K562 (cell line): ENCODE measurements at regions not wholly inside any gene's neighbourhood (a gene's known extent, or its start where the extent isn't known, plus 50 kb on each side); places are given as distances from the start of the nearest gene placed in this dataset.
A peak's percentile ranks its signal among the peaks of the same experiment; 100 is the strongest.

Experiments
- ATAC-seq: fragments of 200-7000 bp; cut with Tn5 transposase; 3 replicates; pipeline ENCODE4 v1.9.1; 2020; ENCODE audit warnings: moderate library complexity
- BruUV-seq: library from RNA; stranded (reverse); fragments of 400-500 nt; replicated peaks from 2 replicates; lab custom pipeline; 2021; lab: Mats Ljungman, UMichigan
- CTCF ChIA-PET: fragments of 300-600 bp; formaldehyde crosslinking; extraction: SDS; loops from one replicate; lab custom pipeline; 2021; ENCODE audit warnings: low intra/inter-chr PET ratio; lab: Yijun Ruan, JAX
- POLR2A ChIA-PET: fragments of 300-600, 350-650 bp; sonication (Branson Sonifier 250); formaldehyde crosslinking; extraction: SDS; loops from one replicate; lab custom pipeline; 2021; ENCODE audit warnings: antibody characterized with exemption, inconsistent platforms; lab: Yijun Ruan, JAX
- DNase-seq, 4 experiments: peaks; one replicate each; pipeline versions ENCODE4 v3.0.0 to v3.0.0-alpha.2; 2011 to 2018; ENCODE audit warnings: low spot score in 3 of 4, mixed read lengths in 3 of 4; ENCODE audit errors: extremely low read depth in 1 of 4
- FAIRE-seq: peaks from 2 replicates; lab custom pipeline; 2011; peaks lifted over from hg19 to GRCh38; lab: Jason Lieb, UNC
- H2AFZ ChIP-seq: 2 replicates; pipeline ENCODE4 v1.6.0; 2011; ENCODE audit warnings: low read depth, low read length, control low read depth, inconsistent platforms
- H3K27ac ChIP-seq: fragments of 200-600 bp; 3 replicates; pipeline ENCODE4 v1.8.0; 2011; ENCODE audit warnings: low read depth, mild to moderate bottlenecking, control low read depth, inconsistent platforms, low read length, moderate library complexity, mixed read lengths; ENCODE audit errors: extremely low read depth
- H3K27me3 ChIP-seq, 2 experiments: fragments of 300-600 bp in 1 of 2; 2 replicates in 1 of 2; 3 replicates in 1 of 2; pipeline versions ENCODE4 v1.6.0 to v1.8.0; 2011; ENCODE audit warnings: inconsistent platforms in 2 of 2, low read length in 2 of 2, mild to moderate bottlenecking in 1 of 2, mixed read lengths in 1 of 2, moderate library complexity in 1 of 2; ENCODE audit not compliant: control insufficient read depth in 2 of 2, insufficient read depth in 2 of 2
- H3K36me3 ChIP-seq: fragments of 300-600 bp; 3 replicates; pipeline ENCODE4 v1.8.0; 2011; ENCODE audit warnings: mild to moderate bottlenecking, low read length, inconsistent platforms; ENCODE audit not compliant: control insufficient read depth, insufficient read depth
- H3K4me1 ChIP-seq, 2 experiments: fragments of 200-600 bp in 1 of 2; replicated peaks in 1 of 2; 2 replicates in 1 of 2; 3 replicates in 1 of 2; pipeline versions ENCODE4 v1.5.1 to v1.8.0; 2011; ENCODE audit warnings: inconsistent platforms in 2 of 2, low read length in 2 of 2, mild to moderate bottlenecking in 1 of 2, mixed read lengths in 1 of 2, moderate library complexity in 1 of 2; ENCODE audit not compliant: control insufficient read depth in 2 of 2, insufficient read depth in 2 of 2
- H3K4me2 ChIP-seq: 2 replicates; pipeline ENCODE4 v1.6.1; 2011; ENCODE audit warnings: low read length, control low read depth, inconsistent platforms, mixed read lengths; ENCODE audit not compliant: insufficient read depth
- H3K4me3 ChIP-seq: fragments of 200-600 bp; sonication (generic), shearing (Covaris generic); 2 replicates; pipeline ENCODE4 v1.5.1; 2016; ENCODE audit warnings: control low read depth, inconsistent platforms
- H3K79me2 ChIP-seq: fragments of 200-600 bp; 3 replicates; pipeline ENCODE4 v1.8.0; 2011; ENCODE audit warnings: low read length, inconsistent platforms; ENCODE audit not compliant: control insufficient read depth, insufficient read depth
- H3K9ac ChIP-seq, 2 experiments: 2 replicates each; pipeline versions ENCODE4 v1.6.0 to v1.6.1; 2011; ENCODE audit warnings: low read depth in 2 of 2, low read length in 2 of 2, control low read depth in 1 of 2, inconsistent platforms in 1 of 2, mild to moderate bottlenecking in 1 of 2, mixed read lengths in 1 of 2; ENCODE audit not compliant: insufficient read depth in 1 of 2
- H3K9me1 ChIP-seq: one replicate; pipeline ENCODE4 v1.6.0; 2011; ENCODE audit warnings: inconsistent platforms, mild to moderate bottlenecking, low read length, moderate library complexity; ENCODE audit not compliant: control insufficient read depth, insufficient read depth
- H3K9me3 ChIP-seq: replicated peaks from 2 replicates; pipeline ENCODE4 v1.5.1; 2011; ENCODE audit warnings: low read depth, low read length, inconsistent platforms; ENCODE audit not compliant: control insufficient read depth, insufficient read depth
- H4K20me1 ChIP-seq: replicated peaks from 2 replicates; pipeline ENCODE4 v1.6.1; 2011; ENCODE audit warnings: low read length, inconsistent platforms, mixed read lengths; ENCODE audit not compliant: control insufficient read depth, insufficient read depth
- ASH1L ChIP-seq: fragments of 450-650 bp; IDR thresholded peaks from 2 replicates; pipeline ENCODE4 v1.6.1; 2018; ENCODE audit warnings: borderline replicate concordance, mild to moderate bottlenecking, low read depth; ENCODE audit not compliant: partially characterized antibody
- ZBTB11 ChIP-seq, 3 experiments: fragments of 200-800 bp in 1 of 3; fragments of 250-450 bp in 1 of 3; fragments of 450-650 bp in 1 of 3; sonication (Bioruptor Pico) in 1 of 3; sonication (Bioruptor generic) in 1 of 3; formaldehyde crosslinking in 1 of 3; IDR thresholded peaks; 2 replicates each; pipeline versions ENCODE4 v1.6.1 to v1.8.0; 2016 to 2022; ENCODE audit warnings: mild to moderate bottlenecking in 2 of 3, missing genetic modification characterization in 2 of 3, missing compliant biosample characterization in 1 of 3, moderate library complexity in 1 of 3
- WGBS: fragments of 100-300 bp; shearing (Covaris generic); methylation state at CpG from one replicate; pipeline ENCODE4 v1.1.6; 2016; ENCODE audit warnings: low coverage, mixed read lengths; ENCODE audit not compliant: insufficient coverage; ENCODE audit errors: missing lambda C conversion rate; 5-methylcytosine and 5-hydroxymethylcytosine counted together
- in situ Hi-C: fragments of 300-500 bp; cut with MboI; formaldehyde crosslinking; loops from 4 replicates; pipeline ENCODE4 v1.15.0; 2018; ENCODE audit warnings: inconsistent platforms, mixed read lengths
- intact Hi-C: fragments of 100-400 bp; cut with micrococcal nuclease; formaldehyde crosslinking; loops from 2 replicates; pipeline ENCODE4 v1.14.2; 2022

- Histone ChIP-seq H4K20me1 (no peaks in the 10 kb centered on the region), H3K9me3 (no peaks in the 10 kb centered on the region), H2AFZ (no peak overlapping the region), H3K4me2 (no peak overlapping the region), H3K4me1 (no peaks in the 10 kb centered on the region), H3K27me3 (no peaks in the 10 kb centered on the region), H3K9me1 (no peaks in the 10 kb centered on the region), H3K27ac (no peak overlapping the region), H3K79me2 (no peaks in the 10 kb centered on the region), H3K36me3 (no peaks in the 10 kb centered on the region), H3K4me3 (no peak overlapping the region), H3K9ac (no peak overlapping the region)
- intact Hi-C loops (no loop called here), in situ Hi-C loops (no loop called here)
- DNase-seq, result no peak
- ChIA-PET CTCF (no interaction called here), POLR2A (no interaction called here)
- FAIRE-seq, result no peak
- no TSS peak for BruUV-seq
- WGBS, result 0% methylated on average over 5 of the region's 5 CpGs
- ATAC-seq, result no peak
- TF ChIP-seq ZBTB11 (CRISPR knock-in tag; IDR thresholded peaks at IDR 0.05) (peak in 1 of 3 experiments; percentile 64; a peak in 2 of 6 replicates), ASH1L (no peak)
Measured at GRCh38 chr20:54366669-54367344, 108.6 kb upstream of the DOK5 start.
